Neural crest cell (in vitro differentiated cells): ENCODE measurements at regions not wholly inside any gene's neighbourhood (a gene's known extent, or its start where the extent isn't known, plus 50 kb on each side); places are given as distances from the start of the nearest gene placed in this dataset.
"Not testable (repeated sequence)": the region's sequence is repeated elsewhere in the genome, so short reads cannot be mapped to it uniquely, and the experiment has no call there.

Experiments
- DNase-seq: peaks from one replicate; pipeline ENCODE4 v3.0.0; 2021; ENCODE audit warnings: low read depth, mixed read lengths, low spot score
- H3K27ac Mint-ChIP-seq: one replicate; pipeline ENCODE4 v1.8.0; 2021; ENCODE audit warnings: mild to moderate bottlenecking, mixed read lengths; ENCODE audit not compliant: unreplicated experiment
- H3K27me3 Mint-ChIP-seq: 2 replicates; pipeline ENCODE4 v1.8.0; 2021; ENCODE audit warnings: low read depth, mild to moderate bottlenecking, mixed read lengths
- H3K36me3 Mint-ChIP-seq: 2 replicates; pipeline ENCODE4 v1.8.0; 2021; ENCODE audit warnings: low read depth, mild to moderate bottlenecking, mixed read lengths
- H3K4me1 Mint-ChIP-seq: 2 replicates; pipeline ENCODE4 v1.8.0; 2021; ENCODE audit warnings: mixed read lengths
- H3K4me3 Mint-ChIP-seq: one replicate; pipeline ENCODE4 v1.8.0; 2021; ENCODE audit warnings: mild to moderate bottlenecking, mixed read lengths
- H3K9me3 Mint-ChIP-seq: 2 replicates; pipeline ENCODE4 v1.8.0; 2021; ENCODE audit warnings: mixed read lengths
- CTCF ChIP-seq: fragments of 200-600 bp; sonication (generic); conservative IDR thresholded peaks from 2 replicates; pipeline ENCODE4 v1.5.0; 2021; ENCODE audit warnings: antibody characterized with exemption, mild to moderate bottlenecking

GRCh38 chrX:79919958-79920357 is 94.6 kb upstream of the TBX22 start:
- H3K4me1 Mint-ChIP-seq, H3K9me3 Mint-ChIP-seq, H3K36me3 Mint-ChIP-seq, H3K4me3 Mint-ChIP-seq, DNase-seq, H3K27me3 Mint-ChIP-seq, H3K27ac Mint-ChIP-seq: not testable (repeated sequence)

DNA sequence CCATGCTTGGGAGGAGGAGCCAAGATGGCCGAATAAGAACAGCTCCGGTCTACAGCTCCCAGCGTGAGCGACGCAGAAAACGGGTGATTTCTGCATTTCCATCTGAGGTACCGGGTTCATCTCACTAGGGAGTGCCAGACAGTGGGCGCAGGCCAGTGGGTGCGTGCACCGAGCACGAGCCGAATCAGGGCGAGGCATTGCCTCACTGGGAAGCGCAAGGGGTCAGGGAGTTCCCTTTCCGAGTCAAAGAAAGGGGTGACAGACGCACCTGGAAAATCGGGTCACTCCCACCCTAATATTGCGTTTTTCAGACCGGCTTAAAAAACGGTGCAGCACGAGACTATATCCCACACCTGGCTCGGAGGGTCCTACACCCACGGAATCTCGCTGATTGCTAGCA is 87.8 kb upstream of the TBX22 start:
- DNase-seq, H3K27ac Mint-ChIP-seq, H3K36me3 Mint-ChIP-seq, H3K27me3 Mint-ChIP-seq, H3K9me3 Mint-ChIP-seq, H3K4me1 Mint-ChIP-seq: not testable (repeated sequence)
- peak overlapping the region; percentile 27 for H3K4me3 Mint-ChIP-seq

GRCh38 chrX:79933938-79934337 is 80.6 kb upstream of the TBX22 start:
- peaks cover 10% of the 10 kb centered on the region for H3K9me3 Mint-ChIP-seq
- H3K4me1 Mint-ChIP-seq = no peaks in the 10 kb centered on the region
- H3K4me3 Mint-ChIP-seq = no peak overlapping the region
- no peak overlapping the region for H3K27ac Mint-ChIP-seq
- no peak for TF ChIP-seq CTCF
- H3K27me3 Mint-ChIP-seq = peaks cover 2% of the 10 kb centered on the region
- H3K36me3 Mint-ChIP-seq = peaks cover 3% of the 10 kb centered on the region
- no peak for DNase-seq

- H3K36me3 Mint-ChIP-seq, H3K4me1 Mint-ChIP-seq, H3K27me3 Mint-ChIP-seq, DNase-seq, H3K27ac Mint-ChIP-seq, H3K4me3 Mint-ChIP-seq: not testable (repeated sequence)
- H3K9me3 Mint-ChIP-seq = peaks cover 16% of the 10 kb centered on the region
Observed at GRCh38 chrX:79964173-79964572, 50.4 kb upstream of the TBX22 start.
